HEK293 (cell line): ENCODE measurements at regions not wholly inside any gene's neighbourhood (a gene's known extent, or its start where the extent isn't known, plus 50 kb on each side); places are given as distances from the start of the nearest gene placed in this dataset.

Source experiments
- CTCF ChIA-PET: fragments of 350-600 bp; formaldehyde crosslinking; extraction: SDS; loops from one replicate; lab custom pipeline; 2021; ENCODE audit warnings: antibody characterized with exemption; lab: Yijun Ruan, JAX
- POLR2A ChIA-PET: fragments of 300-600 bp; formaldehyde crosslinking; extraction: SDS; loops from one replicate; lab custom pipeline; 2020; ENCODE audit warnings: antibody characterized with exemption, inconsistent platforms; lab: Yijun Ruan, JAX
- H3K27ac ChIP-seq: fragments of 200-500 bp; sonication (Bioruptor generic); 2 replicates; pipeline ENCODE4 v1.5.1; 2014; ENCODE audit warnings: low read depth, low read length, control low read depth, inconsistent platforms; ENCODE audit errors: extremely low read depth
- H3K36me3 ChIP-seq, 2 experiments: fragments of 200-500 bp in 1 of 2; sonication (Bioruptor generic) in 1 of 2; 1 replicate in 1 of 2; 2 replicates in 1 of 2; pipeline ENCODE4 v1.5.1; 2014 to 2017; ENCODE audit warnings: inconsistent platforms in 2 of 2, low read length in 2 of 2; ENCODE audit not compliant: control insufficient read depth in 2 of 2, insufficient read depth in 1 of 2
- H3K4me1 ChIP-seq: fragments of 200-500 bp; sonication (Bioruptor generic); 2 replicates; pipeline ENCODE4 v1.5.1; 2014; ENCODE audit warnings: mild to moderate bottlenecking, low read length, inconsistent platforms; ENCODE audit not compliant: control insufficient read depth, insufficient read depth
- H3K4me3 ChIP-seq: 2 replicates; pipeline ENCODE4 v1.5.1; 2011; ENCODE audit warnings: low read depth, mild to moderate bottlenecking, control low read depth, low read length, moderate library complexity
- H3K9me3 ChIP-seq: fragments of 200-500 bp; sonication (Bioruptor generic); 2 replicates; pipeline ENCODE4 v1.5.1; 2014; ENCODE audit warnings: low read depth, low read length, inconsistent platforms; ENCODE audit not compliant: control insufficient read depth, insufficient read depth
- BCL11A ChIP-seq: fragments of 450-650 bp; formaldehyde crosslinking; IDR thresholded peaks from 2 replicates; pipeline ENCODE4 v1.5.1; 2016; ENCODE audit warnings: low read depth, missing biosample characterization, missing genetic modification characterization
- FEZF1 ChIP-seq: fragments of 450-650 bp; formaldehyde crosslinking; IDR thresholded peaks from 2 replicates; pipeline ENCODE4 v1.5.1; 2016; ENCODE audit warnings: missing biosample characterization, missing genetic modification characterization
- GLI4 ChIP-seq: fragments of 450-650 bp; formaldehyde crosslinking; IDR thresholded peaks from 2 replicates; pipeline ENCODE4 v1.5.1; 2016; ENCODE audit warnings: missing biosample characterization, missing genetic modification characterization
- KLF7 ChIP-seq: fragments of 450-650 bp; formaldehyde crosslinking; IDR thresholded peaks from 2 replicates; pipeline ENCODE4 v1.5.1; 2016; ENCODE audit warnings: missing biosample characterization, missing genetic modification characterization, borderline replicate concordance
- MYNN ChIP-seq: fragments of 450-650 bp; formaldehyde crosslinking; IDR thresholded peaks from 2 replicates; pipeline ENCODE4 v1.5.1; 2016; ENCODE audit warnings: missing biosample characterization, missing genetic modification characterization, borderline replicate concordance
- REPIN1 ChIP-seq: fragments of 450-650 bp; formaldehyde crosslinking; IDR thresholded peaks from 2 replicates; pipeline ENCODE4 v1.5.1; 2017; ENCODE audit warnings: missing biosample characterization, missing genetic modification characterization, low read depth
- TCF7L2 ChIP-seq: IDR thresholded peaks from 2 replicates; pipeline ENCODE4 v1.6.1; 2011; ENCODE audit warnings: low read depth, mild to moderate bottlenecking, inconsistent platforms, low read length, moderate library complexity, borderline replicate concordance
- TRIM28 ChIP-seq: IDR thresholded peaks from 2 replicates; pipeline ENCODE4 v1.6.1; 2011; ENCODE audit warnings: low read length, control low read depth, borderline replicate concordance
- ZBTB7A ChIP-seq: fragments of 450-650 bp; formaldehyde crosslinking; IDR thresholded peaks from 2 replicates; pipeline ENCODE4 v1.5.1; 2016; ENCODE audit warnings: low read depth, missing biosample characterization, missing genetic modification characterization
- ZNF169 ChIP-seq: fragments of 450-650 bp; formaldehyde crosslinking; IDR thresholded peaks from 2 replicates; pipeline ENCODE4 v1.5.1; 2016; ENCODE audit warnings: missing biosample characterization, missing genetic modification characterization
- ZNF174 ChIP-seq: fragments of 450-650 bp; formaldehyde crosslinking; IDR thresholded peaks from 2 replicates; pipeline ENCODE4 v1.5.0; 2017; ENCODE audit warnings: missing biosample characterization, mild to moderate bottlenecking, missing genetic modification characterization
- ZNF214 ChIP-seq: fragments of 450-650 bp; formaldehyde crosslinking; IDR thresholded peaks from 2 replicates; pipeline ENCODE4 v1.5.1; 2017; ENCODE audit warnings: missing biosample characterization, mild to moderate bottlenecking, missing genetic modification characterization, borderline replicate concordance
- ZNF221 ChIP-seq: fragments of 450-650 bp; formaldehyde crosslinking; IDR thresholded peaks from 2 replicates; pipeline ENCODE4 v1.5.1; 2017; ENCODE audit warnings: missing biosample characterization, missing genetic modification characterization, borderline replicate concordance
- ZNF335 ChIP-seq: fragments of 450-650 bp; formaldehyde crosslinking; conservative IDR thresholded peaks from 2 replicates; pipeline ENCODE4 v1.5.1; 2016; ENCODE audit warnings: missing biosample characterization, missing genetic modification characterization
- ZNF366 ChIP-seq: fragments of 450-650 bp; formaldehyde crosslinking; conservative IDR thresholded peaks from 2 replicates; pipeline ENCODE4 v1.5.1; 2016; ENCODE audit warnings: missing biosample characterization, missing genetic modification characterization
- ZNF404 ChIP-seq: fragments of 450-650 bp; formaldehyde crosslinking; IDR thresholded peaks from 2 replicates; pipeline ENCODE4 v1.5.1; 2017; ENCODE audit warnings: missing biosample characterization, missing genetic modification characterization
- ZNF48 ChIP-seq: fragments of 450-650 bp; formaldehyde crosslinking; IDR thresholded peaks from 2 replicates; pipeline ENCODE4 v1.5.1; 2016; ENCODE audit warnings: missing biosample characterization, missing genetic modification characterization
- ZNF529 ChIP-seq: fragments of 450-650 bp; formaldehyde crosslinking; IDR thresholded peaks from 2 replicates; pipeline ENCODE4 v1.5.1; 2017; ENCODE audit warnings: missing genetic modification characterization, missing biosample characterization; ENCODE audit not compliant: insufficient replicate concordance
- ZNF544 ChIP-seq: fragments of 450-650 bp; formaldehyde crosslinking; IDR thresholded peaks from 2 replicates; pipeline ENCODE4 v1.5.0; 2017; ENCODE audit warnings: missing biosample characterization, missing genetic modification characterization
- ZNF561 ChIP-seq: fragments of 450-650 bp; IDR thresholded peaks from 2 replicates; pipeline ENCODE4 v1.5.1; 2018; ENCODE audit warnings: missing biosample characterization, missing genetic modification characterization, borderline replicate concordance
- ZNF580 ChIP-seq: fragments of 450-650 bp; formaldehyde crosslinking; IDR thresholded peaks from 2 replicates; pipeline ENCODE4 v1.5.1; 2016; ENCODE audit warnings: missing biosample characterization, missing genetic modification characterization
- ZNF639 ChIP-seq: fragments of 450-650 bp; formaldehyde crosslinking; IDR thresholded peaks from 2 replicates; pipeline ENCODE4 v1.5.1; 2016; ENCODE audit warnings: missing biosample characterization, missing genetic modification characterization
- ZNF645 ChIP-seq: fragments of 450-650 bp; formaldehyde crosslinking; IDR thresholded peaks from 2 replicates; pipeline ENCODE4; 2016; ENCODE audit warnings: missing biosample characterization, missing genetic modification characterization
- TF ChIP-seq, protein P1 (sequence below): fragments of 450-650 bp; formaldehyde crosslinking; IDR thresholded peaks from 2 replicates; pipeline ENCODE4 v1.5.1; 2016; ENCODE audit warnings: missing biosample characterization, missing genetic modification characterization, borderline replicate concordance
- TF ChIP-seq, protein P2 (sequence below): fragments of 450-650 bp; formaldehyde crosslinking; IDR thresholded peaks from 2 replicates; pipeline ENCODE4 v1.5.1; 2016; ENCODE audit warnings: missing biosample characterization, missing genetic modification characterization
- TF ChIP-seq, protein P3 (sequence below): fragments of 450-650 bp; formaldehyde crosslinking; conservative IDR thresholded peaks from 2 replicates; pipeline ENCODE4 v1.5.1; 2016; ENCODE audit warnings: low read depth, missing biosample characterization, missing genetic modification characterization

- Histone ChIP-seq H3K9me3 (no peaks in the 10 kb centered on the region), H3K36me3 (no peaks in the 10 kb centered on the region), H3K4me3 (no peak overlapping the region), H3K27ac (no peak overlapping the region), H3K4me1 (no peaks in the 10 kb centered on the region)
- ChIA-PET POLR2A (no interaction called here), CTCF (no interaction called here)
- no peak for TF ChIP-seq ZNF529 (tag by site-specific recombination)
- no peak for TF ChIP-seq ZNF580
- no peak for TF ChIP-seq ZNF335 (tag by site-specific recombination)
- TF ChIP-seq ZNF645 (tag by site-specific recombination): no peak
- no peak for TF ChIP-seq ZBTB7A (tag by site-specific recombination)
- TF ChIP-seq ZNF639 (tag by site-specific recombination): no peak
- TF ChIP-seq TRIM28: no peak
- TF ChIP-seq BCL11A: no peak
- no peak for TF ChIP-seq ZNF366
- TF ChIP-seq, protein P1, sequence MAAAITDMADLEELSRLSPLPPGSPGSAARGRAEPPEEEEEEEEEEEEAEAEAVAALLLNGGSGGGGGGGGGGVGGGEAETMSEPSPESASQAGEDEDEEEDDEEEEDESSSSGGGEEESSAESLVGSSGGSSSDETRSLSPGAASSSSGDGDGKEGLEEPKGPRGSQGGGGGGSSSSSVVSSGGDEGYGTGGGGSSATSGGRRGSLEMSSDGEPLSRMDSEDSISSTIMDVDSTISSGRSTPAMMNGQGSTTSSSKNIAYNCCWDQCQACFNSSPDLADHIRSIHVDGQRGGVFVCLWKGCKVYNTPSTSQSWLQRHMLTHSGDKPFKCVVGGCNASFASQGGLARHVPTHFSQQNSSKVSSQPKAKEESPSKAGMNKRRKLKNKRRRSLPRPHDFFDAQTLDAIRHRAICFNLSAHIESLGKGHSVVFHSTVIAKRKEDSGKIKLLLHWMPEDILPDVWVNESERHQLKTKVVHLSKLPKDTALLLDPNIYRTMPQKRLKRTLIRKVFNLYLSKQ (tag by site-specific recombination): no peak
- TF ChIP-seq ZNF221 (tag by site-specific recombination): no peak
- TF ChIP-seq, protein P2, sequence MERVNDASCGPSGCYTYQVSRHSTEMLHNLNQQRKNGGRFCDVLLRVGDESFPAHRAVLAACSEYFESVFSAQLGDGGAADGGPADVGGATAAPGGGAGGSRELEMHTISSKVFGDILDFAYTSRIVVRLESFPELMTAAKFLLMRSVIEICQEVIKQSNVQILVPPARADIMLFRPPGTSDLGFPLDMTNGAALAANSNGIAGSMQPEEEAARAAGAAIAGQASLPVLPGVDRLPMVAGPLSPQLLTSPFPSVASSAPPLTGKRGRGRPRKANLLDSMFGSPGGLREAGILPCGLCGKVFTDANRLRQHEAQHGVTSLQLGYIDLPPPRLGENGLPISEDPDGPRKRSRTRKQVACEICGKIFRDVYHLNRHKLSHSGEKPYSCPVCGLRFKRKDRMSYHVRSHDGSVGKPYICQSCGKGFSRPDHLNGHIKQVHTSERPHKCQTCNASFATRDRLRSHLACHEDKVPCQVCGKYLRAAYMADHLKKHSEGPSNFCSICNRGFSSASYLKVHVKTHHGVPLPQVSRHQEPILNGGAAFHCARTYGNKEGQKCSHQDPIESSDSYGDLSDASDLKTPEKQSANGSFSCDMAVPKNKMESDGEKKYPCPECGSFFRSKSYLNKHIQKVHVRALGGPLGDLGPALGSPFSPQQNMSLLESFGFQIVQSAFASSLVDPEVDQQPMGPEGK (tag by site-specific recombination): no peak
- TF ChIP-seq GLI4: no peak
- no peak for TF ChIP-seq ZNF561 (tag by site-specific recombination)
- no peak for TF ChIP-seq TCF7L2
These were observed 418.9 kb upstream of the ADGRL2 start for GRCh38 chr1:81381881-81382280.

GRCh38 chr1:81380436-81380835 lies 420.3 kb upstream of the ADGRL2 start:
- CTCF ChIA-PET: interaction anchor here (0.6 kb wide), 1 partner anchor 35 kb away, joined by 3 read pairs; no protein-coding TSS in a partner anchor
- Histone ChIP-seq H3K36me3 (no peaks in the 10 kb centered on the region), H3K27ac (no peak overlapping the region), H3K9me3 (no peaks in the 10 kb centered on the region), H3K4me1 (no peaks in the 10 kb centered on the region), H3K4me3 (no peak overlapping the region)
- POLR2A ChIA-PET: no interaction called here
- TF ChIP-seq ZNF214 (no peak), FEZF1 (tag by site-specific recombination) (no peak), MYNN (tag by site-specific recombination) (no peak), ZNF404 (no peak), ZNF544 (tag by site-specific recombination) (no peak), REPIN1 (tag by site-specific recombination) (no peak), ZNF48 (tag by site-specific recombination) (no peak), ZNF174 (tag by site-specific recombination) (no peak), ZNF169 (tag by site-specific recombination) (no peak), KLF7 (no peak)
- TF ChIP-seq, protein P3, sequence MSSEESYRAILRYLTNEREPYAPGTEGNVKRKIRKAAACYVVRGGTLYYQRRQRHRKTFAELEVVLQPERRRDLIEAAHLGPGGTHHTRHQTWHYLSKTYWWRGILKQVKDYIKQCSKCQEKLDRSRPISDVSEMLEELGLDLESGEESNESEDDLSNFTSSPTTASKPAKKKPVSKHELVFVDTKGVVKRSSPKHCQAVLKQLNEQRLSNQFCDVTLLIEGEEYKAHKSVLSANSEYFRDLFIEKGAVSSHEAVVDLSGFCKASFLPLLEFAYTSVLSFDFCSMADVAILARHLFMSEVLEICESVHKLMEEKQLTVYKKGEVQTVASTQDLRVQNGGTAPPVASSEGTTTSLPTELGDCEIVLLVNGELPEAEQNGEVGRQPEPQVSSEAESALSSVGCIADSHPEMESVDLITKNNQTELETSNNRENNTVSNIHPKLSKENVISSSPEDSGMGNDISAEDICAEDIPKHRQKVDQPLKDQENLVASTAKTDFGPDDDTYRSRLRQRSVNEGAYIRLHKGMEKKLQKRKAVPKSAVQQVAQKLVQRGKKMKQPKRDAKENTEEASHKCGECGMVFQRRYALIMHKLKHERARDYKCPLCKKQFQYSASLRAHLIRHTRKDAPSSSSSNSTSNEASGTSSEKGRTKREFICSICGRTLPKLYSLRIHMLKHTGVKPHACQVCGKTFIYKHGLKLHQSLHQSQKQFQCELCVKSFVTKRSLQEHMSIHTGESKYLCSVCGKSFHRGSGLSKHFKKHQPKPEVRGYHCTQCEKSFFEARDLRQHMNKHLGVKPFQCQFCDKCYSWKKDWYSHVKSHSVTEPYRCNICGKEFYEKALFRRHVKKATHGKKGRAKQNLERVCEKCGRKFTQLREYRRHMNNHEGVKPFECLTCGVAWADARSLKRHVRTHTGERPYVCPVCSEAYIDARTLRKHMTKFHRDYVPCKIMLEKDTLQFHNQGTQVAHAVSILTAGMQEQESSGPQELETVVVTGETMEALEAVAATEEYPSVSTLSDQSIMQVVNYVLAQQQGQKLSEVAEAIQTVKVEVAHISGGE: no peak
